IMR-90 (cell line): ENCODE measurements at regions not wholly inside any gene's neighbourhood (a gene's known extent, or its start where the extent isn't known, plus 50 kb on each side); places are given as distances from the start of the nearest gene placed in this dataset.

Source experiments
- ATAC-seq: fragments of 200-7000 bp; cut with Tn5 transposase; 2 replicates; pipeline ENCODE4 v1.9.1; 2020; ENCODE audit warnings: low read depth, mild to moderate bottlenecking, moderate library complexity
- BruUV-seq: library from RNA; stranded (reverse); fragments of 400-500 nt; replicated peaks from 2 replicates; lab custom pipeline; 2021; lab: Mats Ljungman, UMichigan
- CTCF ChIA-PET: fragments of 300-600 bp; formaldehyde crosslinking; extraction: SDS; loops from one replicate; lab custom pipeline; 2021; ENCODE audit warnings: antibody characterized with exemption; lab: Yijun Ruan, JAX
- POLR2A ChIA-PET: fragments of 300-600 bp; sonication (Branson Sonifier 250); formaldehyde crosslinking; loops from one replicate; lab custom pipeline; 2022; ENCODE audit warnings: antibody characterized with exemption; ENCODE audit not compliant: unreplicated experiment; lab: Charles Lee
- DNase-seq: peaks from one replicate; pipeline ENCODE4 v3.0.0; 2013
- H2AFZ ChIP-seq: replicated peaks from 2 replicates; pipeline ENCODE3; 2013; ENCODE audit warnings: low read length, mild to moderate bottlenecking; ENCODE audit not compliant: poor library complexity
- H2AK5ac ChIP-seq: 2 replicates; pipeline ENCODE4 v1.6.1; 2013; ENCODE audit warnings: low read depth, low read length, inconsistent platforms
- H2AK9ac ChIP-seq: replicated peaks from 2 replicates; pipeline ENCODE3; 2013; ENCODE audit warnings: mild to moderate bottlenecking, low read depth, low read length, moderate library complexity; ENCODE audit not compliant: poor library complexity
- H2BK120ac ChIP-seq: 2 replicates; pipeline ENCODE4 v1.6.1; 2013; ENCODE audit warnings: low read depth, low read length, inconsistent platforms
- H2BK15ac ChIP-seq: 3 replicates; pipeline ENCODE4 v1.6.1; 2013; ENCODE audit warnings: low read depth, low read length, inconsistent platforms
- H2BK20ac ChIP-seq: 2 replicates; pipeline ENCODE4 v1.6.1; 2013; ENCODE audit warnings: low read depth, mild to moderate bottlenecking, inconsistent platforms, low read length, moderate library complexity
- H2BK5ac ChIP-seq: 2 replicates; pipeline ENCODE4 v1.6.1; 2013; ENCODE audit warnings: mild to moderate bottlenecking, low read depth, low read length, inconsistent platforms; ENCODE audit not compliant: poor library complexity, severe bottlenecking
- H3K14ac ChIP-seq: replicated peaks from 2 replicates; pipeline ENCODE4 v1.6.1; 2013; ENCODE audit warnings: low read depth, low read length, inconsistent platforms
- H3K18ac ChIP-seq: 2 replicates; pipeline ENCODE4 v1.6.1; 2013; ENCODE audit warnings: low read depth, low read length, control low read depth
- H3K23ac ChIP-seq: 2 replicates; pipeline ENCODE4 v1.6.1; 2013; ENCODE audit warnings: low read depth, low read length, inconsistent platforms
- H3K27ac ChIP-seq: 2 replicates; pipeline ENCODE4 v1.5.1; 2013; ENCODE audit warnings: mild to moderate bottlenecking, control low read depth, low read length; ENCODE audit not compliant: insufficient read depth
- H3K27me3 ChIP-seq: 2 replicates; pipeline ENCODE4 v1.6.1; 2013; ENCODE audit warnings: low read length; ENCODE audit not compliant: control insufficient read depth, insufficient read depth
- H3K36me3 ChIP-seq: 2 replicates; pipeline ENCODE4 v1.6.1; 2013; ENCODE audit warnings: low read length, mixed read lengths; ENCODE audit not compliant: control insufficient read depth, insufficient read depth
- H3K4ac ChIP-seq: 2 replicates; pipeline ENCODE4 v1.6.1; 2013; ENCODE audit warnings: low read depth, low read length, inconsistent platforms
- H3K4me1 ChIP-seq: 2 replicates; pipeline ENCODE4 v1.6.1; 2013; ENCODE audit warnings: low read length, mixed read lengths; ENCODE audit not compliant: control insufficient read depth, insufficient read depth
- H3K4me2 ChIP-seq: 2 replicates; pipeline ENCODE4 v1.6.1; 2013; ENCODE audit warnings: low read depth, mild to moderate bottlenecking, control low read depth, low read length, moderate library complexity
- H3K4me3 ChIP-seq: 2 replicates; pipeline ENCODE4 v1.5.1; 2013; ENCODE audit warnings: low read depth, mild to moderate bottlenecking, control low read depth, low read length, moderate library complexity; ENCODE audit not compliant: insufficient read depth
- H3K56ac ChIP-seq: 2 replicates; pipeline ENCODE4 v1.6.1; 2013; ENCODE audit warnings: low read length, inconsistent platforms; ENCODE audit not compliant: insufficient read depth; ENCODE audit errors: extremely low read depth
- H3K79me1 ChIP-seq, 2 experiments: 2 replicates each; pipeline ENCODE4 v1.6.1; 2013; ENCODE audit warnings: low read length in 2 of 2, inconsistent platforms in 1 of 2, low read depth in 1 of 2
- H3K9ac ChIP-seq: 2 replicates; pipeline ENCODE4 v1.6.1; 2013; ENCODE audit warnings: low read depth, low read length, control low read depth
- H3K9me1 ChIP-seq: 2 replicates; pipeline ENCODE4 v1.6.1; 2013; ENCODE audit warnings: low read length, inconsistent platforms; ENCODE audit not compliant: insufficient read depth
- H3K9me3 ChIP-seq: 2 replicates; pipeline ENCODE4 v1.6.1; 2013; ENCODE audit warnings: low read length; ENCODE audit not compliant: control insufficient read depth, insufficient read depth
- H4K20me1 ChIP-seq: 2 replicates; pipeline ENCODE4 v1.6.1; 2013; ENCODE audit warnings: low read length, inconsistent platforms; ENCODE audit not compliant: insufficient read depth
- H4K5ac ChIP-seq: 2 replicates; pipeline ENCODE4 v1.6.1; 2013; ENCODE audit warnings: mild to moderate bottlenecking, low read depth, low read length, control low read depth
- H4K8ac ChIP-seq, 2 experiments: 2 replicates each; pipeline ENCODE4 v1.6.1; 2013; ENCODE audit warnings: low read depth in 2 of 2, low read length in 2 of 2, control low read depth in 1 of 2, inconsistent platforms in 1 of 2
- H4K91ac ChIP-seq: 2 replicates; pipeline ENCODE4 v1.6.1; 2013; ENCODE audit warnings: low read depth, low read length, inconsistent platforms; ENCODE audit not compliant: insufficient read depth
- BHLHE40 ChIP-seq: fragments of 150-350 bp; IDR thresholded peaks from 2 replicates; pipeline ENCODE4 v1.6.1; 2016; ENCODE audit warnings: mild to moderate bottlenecking, low read depth, low read length
- FOS ChIP-seq: fragments of 150-350 bp; IDR thresholded peaks from 2 replicates; pipeline ENCODE4 v1.6.1; 2016; ENCODE audit warnings: low read depth, low read length
- POLR2A ChIP-seq: IDR thresholded peaks from 2 replicates; pipeline ENCODE4 v1.6.1; 2012; ENCODE audit warnings: mild to moderate bottlenecking, low read depth, low read length
- RAD21 ChIP-seq: IDR thresholded peaks from 2 replicates; pipeline ENCODE4 v1.6.1; 2012; ENCODE audit warnings: low read length, improper control_type of control experiment
- RCOR1 ChIP-seq: IDR thresholded peaks from 2 replicates; pipeline ENCODE4 v1.6.1; 2012; ENCODE audit warnings: mild to moderate bottlenecking, low read length, improper control_type of control experiment; ENCODE audit not compliant: insufficient replicate concordance
- SMC3 ChIP-seq: fragments of 150-350 bp; IDR thresholded peaks from 2 replicates; pipeline ENCODE4 v1.6.1; 2016; ENCODE audit warnings: low read depth, mild to moderate bottlenecking, antibody characterized with exemption, low read length, moderate library complexity
- dilution Hi-C: fragments of 300-500 bp; cut with HindIII; formaldehyde crosslinking; loops from one replicate; pipeline ENCODE4 v1.14.3; 2018; ENCODE audit warnings: low sequenced_read_pairs; ENCODE audit not compliant: unreplicated experiment
- in situ Hi-C: fragments of 300-500 bp; cut with MboI; formaldehyde crosslinking; loops from 3 replicates; pipeline ENCODE4 v1.14.3; 2019; ENCODE audit warnings: low sequenced_read_pairs, inconsistent platforms, mixed read lengths
- intact Hi-C: fragments of 100-400 bp; cut with micrococcal nuclease; formaldehyde crosslinking; loops from 2 replicates; pipeline ENCODE4 v1.10.0; 2022
- TF ChIP-seq, protein P1 (sequence below): fragments of 150-350 bp; IDR thresholded peaks from 2 replicates; pipeline ENCODE4 v1.6.1; 2016; ENCODE audit warnings: low read depth, mild to moderate bottlenecking, low read length, moderate library complexity, borderline replicate concordance
- TF ChIP-seq, protein P2 (sequence below): fragments of 150-350 bp; IDR thresholded peaks from 2 replicates; pipeline ENCODE4 v1.6.1; 2017; ENCODE audit warnings: mild to moderate bottlenecking, antibody characterized with exemption, low read length, low read depth

DNA sequence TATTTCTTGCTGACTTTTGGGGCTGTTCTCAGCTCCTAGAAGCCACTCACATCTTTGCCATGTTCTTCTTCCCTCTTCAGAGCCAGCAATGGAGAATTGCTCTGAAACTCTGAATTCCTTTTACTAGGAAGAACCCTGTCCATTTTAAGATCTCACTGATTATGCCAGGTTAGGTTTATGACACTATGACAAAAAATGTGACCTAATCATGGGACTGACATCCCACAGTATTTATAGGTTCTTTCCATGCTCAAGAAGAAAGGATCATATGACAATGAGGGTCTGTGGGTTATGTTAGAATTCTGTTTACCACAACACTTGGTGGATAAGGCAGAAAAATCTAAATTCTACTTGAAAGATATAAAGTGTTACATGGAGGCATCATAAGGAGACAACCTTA is 263.3 kb upstream of the CITED2 start:
- Histone ChIP-seq H3K4me1 (no peaks in the 10 kb centered on the region), H3K9me1 (no peaks in the 10 kb centered on the region), H3K4me3 (no peak overlapping the region), H3K36me3 (no peaks in the 10 kb centered on the region), H4K20me1 (no peaks in the 10 kb centered on the region), H3K4me2 (no peak overlapping the region), H3K23ac (no peak overlapping the region), H2AFZ (no peak overlapping the region), H2BK5ac (no peak overlapping the region), H3K4ac (no peak overlapping the region), H3K27me3 (no peaks in the 10 kb centered on the region), H2BK20ac (no peak overlapping the region), H3K79me1 (no peaks in the 10 kb centered on the region), H3K9ac (no peak overlapping the region), H2BK120ac (no peak overlapping the region), H2AK5ac (no peak overlapping the region), H4K91ac (no peak overlapping the region), H4K5ac (no peak overlapping the region), H3K27ac (no peak overlapping the region), H4K8ac (no peak overlapping the region), H2BK15ac (no peak overlapping the region), H3K14ac (no peak overlapping the region), H3K18ac (no peak overlapping the region), H2AK9ac (no peak overlapping the region), H3K56ac (no peak overlapping the region), H3K9me3 (no peaks in the 10 kb centered on the region)
- POLR2A ChIA-PET = no interaction called here
- DNase-seq (no peak), ATAC-seq (no peak)
- no TSS peak for BruUV-seq
- in situ Hi-C loops = no loop called here
- intact Hi-C loops = no loop called here
- TF ChIP-seq FOS (no peak), POLR2A (no peak), BHLHE40 (no peak), RAD21 (no peak), RCOR1 (no peak), SMC3 (no peak)
- TF ChIP-seq, protein P1, sequence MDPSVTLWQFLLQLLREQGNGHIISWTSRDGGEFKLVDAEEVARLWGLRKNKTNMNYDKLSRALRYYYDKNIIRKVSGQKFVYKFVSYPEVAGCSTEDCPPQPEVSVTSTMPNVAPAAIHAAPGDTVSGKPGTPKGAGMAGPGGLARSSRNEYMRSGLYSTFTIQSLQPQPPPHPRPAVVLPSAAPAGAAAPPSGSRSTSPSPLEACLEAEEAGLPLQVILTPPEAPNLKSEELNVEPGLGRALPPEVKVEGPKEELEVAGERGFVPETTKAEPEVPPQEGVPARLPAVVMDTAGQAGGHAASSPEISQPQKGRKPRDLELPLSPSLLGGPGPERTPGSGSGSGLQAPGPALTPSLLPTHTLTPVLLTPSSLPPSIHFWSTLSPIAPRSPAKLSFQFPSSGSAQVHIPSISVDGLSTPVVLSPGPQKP = no peak
- TF ChIP-seq, protein P2, sequence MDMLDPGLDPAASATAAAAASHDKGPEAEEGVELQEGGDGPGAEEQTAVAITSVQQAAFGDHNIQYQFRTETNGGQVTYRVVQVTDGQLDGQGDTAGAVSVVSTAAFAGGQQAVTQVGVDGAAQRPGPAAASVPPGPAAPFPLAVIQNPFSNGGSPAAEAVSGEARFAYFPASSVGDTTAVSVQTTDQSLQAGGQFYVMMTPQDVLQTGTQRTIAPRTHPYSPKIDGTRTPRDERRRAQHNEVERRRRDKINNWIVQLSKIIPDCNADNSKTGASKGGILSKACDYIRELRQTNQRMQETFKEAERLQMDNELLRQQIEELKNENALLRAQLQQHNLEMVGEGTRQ = no peak
- CTCF ChIA-PET = no interaction called here
- dilution Hi-C loops = no loop called here
